ENCODE measurements at regions not wholly inside any gene's neighbourhood (a gene's known extent, or its start where the extent isn't known, plus 50 kb on each side); places are given as distances from the start of the nearest gene placed in this dataset.

DNA sequence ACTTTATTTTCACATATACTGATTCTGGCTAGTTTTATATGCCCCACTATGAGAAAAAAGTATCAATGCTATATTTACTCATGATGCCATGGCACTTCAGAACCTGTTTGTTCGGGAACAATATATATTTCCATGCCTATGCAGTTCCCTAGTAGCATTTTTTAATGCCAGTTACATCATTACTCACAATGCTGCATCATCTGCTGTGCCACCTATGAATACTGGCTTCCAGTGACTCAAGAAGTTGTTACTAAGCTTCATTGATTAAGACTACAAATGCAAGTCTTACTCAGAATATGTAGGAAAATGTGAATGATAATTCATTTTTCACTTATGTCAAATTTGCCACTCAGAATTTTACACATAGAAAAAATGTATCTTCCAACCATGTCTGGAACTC, 97.9 kb downstream of the MAFB start:
- DNase-seq (ENCODE audit: low read depth in 2 of 2, low spot score in 1 of 2) = no peak

DNA sequence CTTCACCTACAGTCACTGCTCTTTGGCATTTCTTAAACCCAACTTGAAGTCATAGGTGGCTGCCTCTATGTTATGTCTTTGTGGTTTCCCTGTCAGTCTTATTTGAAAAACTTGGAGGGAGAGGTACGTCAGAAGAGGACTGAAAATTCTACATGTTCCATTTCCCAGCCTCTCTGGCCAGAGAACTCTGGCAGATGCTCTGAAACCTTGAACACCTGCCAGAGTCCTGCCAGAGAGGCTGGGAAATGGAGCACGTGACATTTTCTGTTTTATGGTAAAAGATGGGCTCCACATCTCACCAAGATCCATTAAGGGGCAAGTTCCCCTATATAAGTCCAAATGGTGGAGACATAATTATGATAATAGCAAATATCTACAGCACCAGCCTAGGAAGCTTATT, 99.5 kb downstream of the MAFB start:
- DNase-seq (ENCODE audit: low read depth in 2 of 2, low spot score in 1 of 2) = no peak

DNA sequence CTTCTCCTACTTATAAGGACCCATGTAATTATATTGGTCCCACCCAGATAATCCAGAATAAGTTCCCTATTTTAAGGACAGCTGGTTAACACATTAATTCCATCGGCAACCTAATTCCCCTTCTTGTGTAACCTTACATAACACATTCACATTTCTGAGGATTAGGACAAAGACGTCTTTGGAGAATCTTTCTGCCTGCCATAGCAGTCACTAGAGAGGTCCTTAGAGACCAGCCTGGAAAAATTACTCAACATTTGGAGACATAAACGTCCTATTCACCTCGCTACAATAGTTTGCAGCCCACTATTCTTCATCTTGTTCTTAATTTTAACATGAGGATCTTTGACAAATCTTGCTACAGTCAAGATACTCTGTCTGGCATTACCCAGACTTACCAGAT, 100.1 kb downstream of the MAFB start:
- DNase-seq (ENCODE audit: low read depth in 2 of 2, low spot score in 1 of 2) = no peak

GRCh38 chr20:40587038-40587437, 102.0 kb downstream of the MAFB start:
- DNase-seq (ENCODE audit: low read depth in 2 of 2, low spot score in 1 of 2) = no peak

DNA sequence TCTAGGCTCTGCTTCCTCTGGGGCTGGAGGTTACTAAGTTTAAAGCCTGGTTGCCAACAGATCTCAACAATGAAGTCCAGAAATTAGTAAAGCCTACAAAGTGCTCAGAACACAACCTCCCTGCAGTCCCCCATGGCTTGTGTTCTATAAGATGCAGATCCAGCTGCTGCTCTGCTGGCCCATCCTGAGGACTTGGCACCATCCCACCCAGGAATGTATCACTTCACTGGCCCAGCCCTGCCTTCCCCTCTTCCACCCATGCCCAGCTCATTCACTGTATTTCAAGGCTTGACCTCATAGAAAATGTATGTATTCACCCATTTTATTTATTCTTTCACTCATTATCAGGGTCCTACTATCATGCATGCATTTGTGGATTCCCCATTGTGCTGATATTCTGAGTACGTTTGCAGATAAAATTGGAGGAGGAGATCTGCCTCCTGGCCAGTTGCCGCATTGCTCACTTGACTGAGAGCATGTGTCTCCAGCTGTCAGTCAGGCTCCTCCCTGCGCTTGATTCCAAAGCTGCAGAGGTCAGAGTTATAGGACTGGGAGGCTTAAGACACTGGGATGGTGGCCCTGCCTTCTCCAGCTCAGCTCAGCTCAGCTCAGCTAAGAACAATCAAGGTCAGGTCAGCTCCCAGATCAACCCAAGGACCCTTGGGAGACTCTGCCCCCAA, 104.8 kb downstream of the MAFB start:
- DNase-seq (ENCODE audit: low read depth in 2 of 2, low spot score in 1 of 2) = no peak

DNA sequence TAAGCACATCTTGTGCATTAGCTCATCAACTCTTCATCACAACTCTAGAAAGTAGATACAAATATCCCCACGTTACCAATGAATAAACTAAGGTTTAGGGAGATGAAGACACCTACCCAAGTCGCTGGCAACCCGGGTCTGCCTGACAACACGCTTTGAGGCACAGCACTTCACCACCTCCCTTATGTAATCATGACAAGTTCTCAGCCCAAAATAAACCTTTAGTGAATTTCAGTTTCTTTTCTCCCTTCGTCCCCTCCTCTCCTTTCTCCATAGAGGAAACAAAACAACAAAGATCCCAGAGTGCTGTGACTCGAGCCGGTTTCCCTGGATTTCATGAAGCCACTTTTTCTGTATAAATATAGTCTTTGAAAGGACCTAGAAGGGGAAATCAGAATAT, 105.4 kb downstream of the MAFB start:
- DNase-seq (ENCODE audit: low read depth in 2 of 2, low spot score in 1 of 2) = no peak

GRCh38 chr20:40583205-40583604, 105.8 kb downstream of the MAFB start:
- DNase-seq (ENCODE audit: low read depth in 2 of 2, low spot score in 1 of 2) = no peak

GRCh38 chr20:40582531-40582930, 106.5 kb downstream of the MAFB start:
- DNase-seq (ENCODE audit: low read depth in 2 of 2, low spot score in 1 of 2) = no peak

DNA sequence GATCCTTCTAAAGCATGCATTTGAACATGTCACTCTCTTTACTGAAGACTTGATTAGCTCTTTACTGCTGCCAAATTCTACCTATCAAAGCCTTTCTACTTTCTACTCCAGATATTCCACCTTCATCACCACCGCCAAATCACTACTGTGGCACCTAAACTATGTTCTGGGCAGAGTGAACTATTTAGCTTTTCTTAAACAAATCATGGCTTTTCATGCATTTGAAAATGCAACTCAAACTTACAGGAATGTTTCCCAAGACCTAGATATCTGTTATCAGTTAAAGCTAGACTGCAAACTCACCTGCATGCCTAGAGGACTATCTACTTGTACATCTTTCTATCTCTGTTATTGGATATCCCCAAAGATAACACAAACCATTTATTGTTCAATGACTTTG, 109.3 kb downstream of the MAFB start:
- DNase-seq (ENCODE audit: low read depth in 2 of 2, low spot score in 1 of 2) = no peak

DNA sequence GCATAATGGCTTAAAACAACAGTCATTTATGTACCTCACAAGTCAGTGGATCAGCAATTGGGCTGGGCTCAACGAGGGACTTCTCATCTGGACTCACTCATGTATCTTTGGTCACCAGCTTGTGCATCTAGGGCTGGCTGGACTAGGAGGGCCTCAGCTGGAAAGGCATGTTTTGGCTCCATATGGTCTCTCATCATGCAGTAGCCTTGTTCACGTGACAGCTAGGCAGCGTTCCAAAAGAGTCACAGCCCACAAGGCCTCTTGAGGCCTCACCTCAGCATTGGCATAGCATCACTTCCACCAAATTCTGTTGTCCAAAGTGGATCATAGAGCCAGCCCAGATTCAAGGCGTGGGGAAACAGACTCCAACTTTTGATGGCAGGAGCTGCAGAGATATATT, 110.1 kb downstream of the MAFB start:
- DNase-seq (ENCODE audit: low read depth in 2 of 2, low spot score in 1 of 2) = no peak

DNA sequence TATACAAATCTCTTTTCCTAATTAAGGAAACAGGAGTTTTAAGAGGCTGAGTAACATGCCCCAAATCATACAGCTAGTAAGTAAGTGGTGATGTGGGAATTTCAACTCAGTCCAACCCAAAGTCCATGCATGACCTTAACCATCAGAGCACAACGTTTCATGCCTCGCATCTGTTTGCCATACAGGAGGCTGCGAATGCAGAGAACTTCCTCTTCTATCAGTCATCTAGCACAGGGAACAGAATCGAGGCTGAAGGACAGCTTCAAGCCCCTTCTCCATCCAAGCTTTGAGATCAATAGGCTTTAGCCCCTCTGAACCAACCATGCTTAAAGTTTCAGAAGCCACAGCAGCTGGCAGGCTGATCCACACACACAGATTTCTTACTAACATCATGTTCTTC, 113.2 kb downstream of the MAFB start:
- DNase-seq (ENCODE audit: low read depth in 2 of 2, low spot score in 1 of 2) = no peak

DNA sequence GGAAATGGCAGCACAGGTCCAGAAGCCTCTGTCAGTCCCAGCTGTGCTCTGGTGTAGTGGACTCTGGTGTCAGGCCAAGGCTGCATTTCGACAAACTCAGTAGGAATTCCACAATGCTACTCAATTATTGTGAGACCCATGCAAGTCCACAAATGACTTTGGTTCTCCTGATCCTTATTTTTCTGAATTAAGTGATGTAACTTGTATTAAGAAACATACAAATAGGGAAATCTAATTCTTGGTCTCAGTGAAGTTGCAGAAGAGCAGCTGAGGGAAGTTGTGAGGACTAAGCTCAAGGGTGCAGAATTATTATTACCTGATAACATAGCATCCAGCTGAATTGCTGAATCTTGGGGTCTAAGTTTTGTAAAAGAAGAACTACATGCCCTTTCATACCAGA, 116.8 kb downstream of the MAFB start:
- no peak for DNase-seq (ENCODE audit: low read depth in 2 of 2, low spot score in 1 of 2)

- no peak for DNase-seq (ENCODE audit: low read depth in 2 of 2, low spot score in 1 of 2)
Measured at GRCh38 chr20:40571639-40572038, 117.4 kb downstream of the MAFB start.

- no peak for DNase-seq (ENCODE audit: low read depth in 2 of 2, low spot score in 1 of 2)
Measured at GRCh38 chr20:40568200-40568599, 120.8 kb downstream of the MAFB start.

GRCh38 chr20:40565682-40566040, 123.4 kb downstream of the MAFB start:
- DNase-seq (ENCODE audit: low read depth in 2 of 2, low spot score in 1 of 2) = no peak

DNA sequence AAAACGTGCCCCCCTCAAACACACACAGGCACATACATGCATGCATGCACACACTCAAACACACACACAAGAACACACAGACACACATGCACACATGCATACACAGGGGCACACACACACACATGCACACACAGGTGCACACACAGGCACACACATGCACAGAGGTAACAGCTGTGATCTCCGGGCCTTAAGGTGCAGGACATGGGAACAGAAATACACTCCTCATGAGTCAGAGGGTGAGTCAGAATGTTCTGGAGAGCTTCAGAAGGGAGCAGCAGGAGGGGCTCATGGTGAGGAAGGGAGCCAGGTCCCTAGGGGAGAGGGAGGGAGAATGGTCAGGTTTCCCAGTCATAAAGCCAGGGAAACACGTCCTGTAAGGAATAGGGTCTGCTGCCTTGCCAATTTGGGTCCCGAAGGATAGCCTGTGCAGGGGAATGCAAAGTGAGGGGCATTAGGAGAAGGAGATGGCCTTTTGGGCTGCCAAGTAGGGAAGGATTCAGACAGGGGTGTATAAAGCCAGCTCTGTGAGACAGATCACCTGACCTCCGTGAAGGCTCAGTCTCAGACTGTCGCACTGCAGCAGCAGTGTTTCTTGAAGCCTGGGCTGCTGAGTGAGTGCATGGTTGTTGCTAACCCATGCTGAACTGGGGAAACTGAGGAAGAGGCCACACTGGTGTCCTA, 123.9 kb downstream of the MAFB start:
- DNase-seq (ENCODE audit: low read depth in 2 of 2, low spot score in 1 of 2) = no peak

GRCh38 chr20:40563296-40563950, 125.6 kb downstream of the MAFB start:
- DNase-seq (ENCODE audit: low read depth in 2 of 2, low spot score in 1 of 2) = no peak

DNA sequence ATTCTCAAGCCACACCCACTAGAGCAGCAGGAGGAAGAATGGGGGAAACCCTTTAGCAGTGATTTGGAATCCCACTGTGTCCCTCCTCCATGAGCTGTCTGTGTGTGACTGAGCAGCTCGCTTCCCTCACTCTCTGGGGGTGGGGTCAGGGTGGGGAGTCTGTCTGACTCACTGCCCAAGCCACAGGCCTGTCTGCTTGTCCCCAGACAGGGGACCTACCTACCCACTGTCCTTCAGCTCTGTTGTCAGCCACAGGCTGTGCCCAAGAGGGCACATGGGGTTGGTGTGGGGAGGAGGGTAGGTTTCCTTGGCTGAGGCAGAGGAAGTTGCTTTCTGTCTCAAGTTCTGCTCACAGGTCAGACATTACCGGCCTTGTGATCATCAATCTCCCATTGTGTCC, 127.0 kb downstream of the MAFB start:
- DNase-seq (ENCODE audit: low read depth in 2 of 2, low spot score in 1 of 2) = no peak

- DNase-seq (ENCODE audit: low read depth in 2 of 2, low spot score in 1 of 2) = no peak
Measured at GRCh38 chr20:40561187-40561586, 127.8 kb downstream of the MAFB start.

DNA sequence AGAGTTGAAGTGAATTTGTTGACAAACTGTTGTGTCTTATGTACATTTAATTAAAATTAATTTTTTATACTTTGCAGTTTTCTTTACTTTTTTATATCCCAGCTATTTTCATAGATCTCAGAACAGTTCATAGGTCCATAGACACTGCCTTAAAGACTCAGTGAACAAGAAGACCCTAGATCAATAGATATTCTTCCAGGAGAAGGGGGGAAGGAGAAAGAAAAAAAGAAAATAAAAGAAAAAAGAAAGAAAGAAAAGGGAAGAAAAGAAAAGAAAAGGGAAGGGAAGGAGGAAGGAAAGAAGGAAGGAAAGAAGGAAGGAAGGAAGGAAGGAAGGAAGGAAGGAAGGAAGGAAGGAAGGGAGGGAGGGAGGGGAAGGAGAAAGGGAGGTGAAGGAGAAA, 130.8 kb downstream of the MAFB start:
- no peak for DNase-seq (ENCODE audit: low read depth in 2 of 2, low spot score in 1 of 2)

DNA sequence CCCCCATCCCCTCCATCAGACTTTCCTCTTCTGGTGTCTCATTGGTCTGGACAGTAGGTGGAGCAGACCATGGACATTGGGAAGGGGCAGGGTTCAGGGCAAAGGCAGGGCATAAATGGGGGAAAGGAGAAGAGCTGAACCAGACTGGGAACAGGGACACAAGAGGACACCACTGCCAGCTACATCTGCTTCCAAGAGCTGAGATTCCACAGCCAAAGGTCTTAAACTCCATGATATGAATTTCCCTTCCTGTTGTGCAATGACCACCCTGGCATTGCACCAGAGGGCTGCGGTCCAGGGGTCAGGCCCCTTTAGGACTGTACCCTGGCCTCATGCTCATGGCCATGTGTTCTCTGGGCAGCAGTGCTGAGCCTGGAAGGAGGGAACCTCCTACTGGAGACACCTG, 137.9 kb downstream of the MAFB start:
- no peak for DNase-seq (ENCODE audit: low read depth in 2 of 2, low spot score in 1 of 2)

- no peak for DNase-seq (ENCODE audit: low read depth in 2 of 2, low spot score in 1 of 2)
Measured at GRCh38 chr20:40547483-40548091, 141.4 kb downstream of the MAFB start.

All from stimulated activated CD8-positive, alpha-beta memory T cell treated with anti-CD3 and anti-CD28 coated beads, Interleukin-4, amount 100 ng/mL, for 1 hour (primary cell).